Activated gamma-delta T cell treated with Interleukin-2 at 50 U/mL for 16 hours (primary cell): ENCODE measurements at regions not wholly inside any gene's neighbourhood (a gene's known extent, or its start where the extent isn't known, plus 50 kb on each side); places are given as distances from the start of the nearest gene placed in this dataset.

ENCODE experiments used
- DNase-seq: peaks from one replicate; pipeline ENCODE4 v3.0.0-alpha.2; 2020

GRCh38 chr10:130637089-130637676 lies 501.0 kb downstream of the GLRX3 start:
- no peak for DNase-seq

- DNase-seq, result no peak
Observed at GRCh38 chr10:130638991-130639390, 502.8 kb downstream of the GLRX3 start.

- no peak for DNase-seq
Observed at GRCh38 chr10:130642926-130643325, 506.7 kb downstream of the GLRX3 start.

- DNase-seq, result no peak
Observed at GRCh38 chr10:130647341-130647740, 511.1 kb downstream of the GLRX3 start.

GRCh38 chr10:130648807-130649206 lies 512.6 kb downstream of the GLRX3 start:
- DNase-seq, result no peak

- no peak for DNase-seq
Observed at GRCh38 chr10:130652544-130652943, 516.4 kb downstream of the GLRX3 start.

- no peak for DNase-seq
Observed at GRCh38 chr10:130652964-130653578, 516.9 kb downstream of the GLRX3 start.

- no peak for DNase-seq
Observed at GRCh38 chr10:130654726-130655125, 518.5 kb downstream of the GLRX3 start.

GRCh38 chr10:130655313-130656186 lies 519.4 kb downstream of the GLRX3 start:
- no peak for DNase-seq

GRCh38 chr10:130656187-130656575 lies 520.0 kb downstream of the GLRX3 start:
- DNase-seq, result no peak

GRCh38 chr10:130656582-130657133 lies 520.5 kb downstream of the GLRX3 start:
- DNase-seq, result no peak

- DNase-seq, result no peak
Observed at GRCh38 chr10:130658687-130659290, 522.6 kb downstream of the GLRX3 start.

GRCh38 chr10:130659528-130659927 lies 523.3 kb downstream of the GLRX3 start:
- no peak for DNase-seq

- no peak for DNase-seq
Observed at GRCh38 chr10:130660266-130660665, 524.1 kb downstream of the GLRX3 start.

- no peak for DNase-seq
Observed at GRCh38 chr10:130661419-130661818, 525.2 kb downstream of the GLRX3 start.

- DNase-seq, result no peak
Observed at GRCh38 chr10:130662775-130663174, 526.6 kb downstream of the GLRX3 start.

GRCh38 chr10:130664526-130664925 lies 528.3 kb downstream of the GLRX3 start:
- DNase-seq, result no peak

GRCh38 chr10:130666215-130666614 lies 530.0 kb downstream of the GLRX3 start:
- no peak for DNase-seq

- no peak for DNase-seq
Observed at GRCh38 chr10:130686689-130687300, 550.6 kb downstream of the GLRX3 start.

- DNase-seq, result no peak
Observed at GRCh38 chr10:130687566-130687965, 551.4 kb downstream of the GLRX3 start.

GRCh38 chr10:130689743-130690626 lies 553.8 kb downstream of the GLRX3 start:
- no peak for DNase-seq

- DNase-seq, result no peak
Observed at GRCh38 chr10:130691776-130692175, 555.6 kb downstream of the GLRX3 start.
